H1 (cell line): ENCODE measurements at regions not wholly inside any gene's neighbourhood (a gene's known extent, or its start where the extent isn't known, plus 50 kb on each side); places are given as distances from the start of the nearest gene placed in this dataset.

ENCODE experiments used
- CTCF ChIA-PET: fragments of 300-600 bp; sonication (Branson Sonifier 250); formaldehyde crosslinking; loops from one replicate; lab custom pipeline; 2021; ENCODE audit not compliant: partially characterized antibody; lab: Charles Lee
- POLR2A ChIA-PET: fragments of 300-600 bp; sonication (Branson Sonifier 250); formaldehyde crosslinking; loops from one replicate; lab custom pipeline; 2021; ENCODE audit warnings: inconsistent platforms; ENCODE audit not compliant: partially characterized antibody; lab: Charles Lee
- DNase-seq, 2 experiments: peaks; one replicate each; pipeline versions ENCODE4 v3.0.0 to v3.0.0-alpha.2; 2010 to 2022; ENCODE audit warnings: low spot score in 2 of 2, low read depth in 1 of 2, mixed read lengths in 1 of 2
- FAIRE-seq: peaks from 2 replicates; lab custom pipeline; 2011; peaks lifted over from hg19 to GRCh38; lab: Jason Lieb, UNC
- H2AFZ ChIP-seq: 2 replicates; pipeline ENCODE4 v1.8.1; 2012; ENCODE audit warnings: low read length, inconsistent platforms
- H2AK5ac ChIP-seq: 2 replicates; pipeline ENCODE4 v1.6.1; 2013; ENCODE audit warnings: low read depth, low read length
- H2BK120ac ChIP-seq: replicated peaks from 2 replicates; pipeline ENCODE3; 2013; ENCODE audit warnings: low read depth, low read length, inconsistent platforms
- H2BK12ac ChIP-seq: 2 replicates; pipeline ENCODE4 v1.6.1; 2013; ENCODE audit warnings: low read depth, low read length
- H2BK15ac ChIP-seq: 2 replicates; pipeline ENCODE4 v1.6.1; 2013; ENCODE audit warnings: low read length
- H2BK20ac ChIP-seq: 2 replicates; pipeline ENCODE4 v1.6.1; 2013; ENCODE audit warnings: low read length
- H2BK5ac ChIP-seq: 2 replicates; pipeline ENCODE4 v1.6.1; 2013; ENCODE audit warnings: low read depth, low read length
- H3K14ac ChIP-seq: 2 replicates; pipeline ENCODE4 v1.6.1; 2013; ENCODE audit warnings: inconsistent platforms; ENCODE audit not compliant: insufficient read length
- H3K18ac ChIP-seq: 2 replicates; pipeline ENCODE4 v1.6.1; 2013; ENCODE audit warnings: low read length; ENCODE audit errors: extremely low read depth
- H3K23ac ChIP-seq: 2 replicates; pipeline ENCODE4 v1.6.1; 2013; ENCODE audit warnings: inconsistent platforms; ENCODE audit not compliant: insufficient read length
- H3K23me2 ChIP-seq: 2 replicates; pipeline ENCODE4 v1.6.1; 2013; ENCODE audit warnings: low read depth, low read length
- H3K27ac ChIP-seq: 2 replicates; pipeline ENCODE4 v1.6.1; 2011; ENCODE audit warnings: low read depth, low read length, inconsistent platforms
- H3K27me3 ChIP-seq, 4 experiments: replicated peaks in 1 of 4; 1 replicate in 1 of 4; 2 replicates in 3 of 4; pipeline versions ENCODE4 v1.6.1 to v1.8.1; 2011 to 2013; ENCODE audit warnings: low read length in 3 of 4, mild to moderate bottlenecking in 3 of 4, inconsistent platforms in 2 of 4, mixed read lengths in 2 of 4, moderate library complexity in 1 of 4; ENCODE audit not compliant: control insufficient read depth in 3 of 4, insufficient read depth in 3 of 4; ENCODE audit errors: extremely low read depth in 1 of 4
- H3K36me3 ChIP-seq, 4 experiments: 2 replicates each; pipeline versions ENCODE4 v1.6.1 to v1.8.1; 2011 to 2013; ENCODE audit warnings: mild to moderate bottlenecking in 4 of 4, low read length in 3 of 4, moderate library complexity in 2 of 4, control low read depth in 1 of 4, inconsistent platforms in 1 of 4; ENCODE audit not compliant: insufficient read depth in 4 of 4, control insufficient read depth in 2 of 4
- H3K4ac ChIP-seq: replicated peaks from 2 replicates; pipeline ENCODE3; 2013; ENCODE audit warnings: low read length, low read depth, mixed read lengths, inconsistent platforms; ENCODE audit not compliant: insufficient read length
- H3K4me1 ChIP-seq, 4 experiments: replicated peaks in 1 of 4; 1 replicate in 1 of 4; 2 replicates in 3 of 4; pipeline versions ENCODE4 v1.6.1 to v1.8.1; 2011 to 2013; ENCODE audit warnings: low read length in 3 of 4, inconsistent platforms in 2 of 4, mixed read lengths in 1 of 4; ENCODE audit not compliant: insufficient read depth in 4 of 4, control insufficient read depth in 3 of 4
- H3K4me2 ChIP-seq, 2 experiments: 2 replicates each; pipeline versions ENCODE4 v1.6.1 to v1.8.1; 2011 to 2013; ENCODE audit warnings: low read depth in 2 of 2, low read length in 2 of 2, control low read depth in 1 of 2, inconsistent platforms in 1 of 2, mild to moderate bottlenecking in 1 of 2; ENCODE audit not compliant: insufficient read depth in 1 of 2
- H3K4me3 ChIP-seq, 4 experiments: fragments of 200-600, 300-600 bp in 1 of 4; sonication (generic), shearing (Covaris generic), sonication (Bioruptor Twin) in 1 of 4; 2 replicates each; pipeline versions ENCODE4 v1.5.1 to v1.8.1; 2011 to 2016; ENCODE audit warnings: low read length in 4 of 4, low read depth in 3 of 4, control low read depth in 2 of 4, inconsistent platforms in 2 of 4, mild to moderate bottlenecking in 2 of 4, mixed read lengths in 1 of 4, moderate library complexity in 1 of 4; ENCODE audit not compliant: insufficient read depth in 2 of 4; ENCODE audit errors: extremely low read depth in 1 of 4
- H3K56ac ChIP-seq: replicated peaks from 2 replicates; pipeline ENCODE3; 2013; ENCODE audit warnings: low read depth, mild to moderate bottlenecking, mixed read lengths, low read length, inconsistent platforms; ENCODE audit not compliant: insufficient read length
- H3K79me1 ChIP-seq: 2 replicates; pipeline ENCODE4 v1.6.1; 2013; ENCODE audit warnings: low read depth, low read length, control low read depth
- H3K79me2 ChIP-seq, 2 experiments: 2 replicates each; pipeline versions ENCODE4 v1.6.1 to v1.8.1; 2012 to 2013; ENCODE audit warnings: low read length in 2 of 2, mild to moderate bottlenecking in 2 of 2, inconsistent platforms in 1 of 2; ENCODE audit not compliant: insufficient read depth in 2 of 2, control insufficient read depth in 1 of 2
- H3K9ac ChIP-seq, 4 experiments: replicated peaks in 1 of 4; 1 replicate in 1 of 4; 2 replicates in 3 of 4; pipeline versions ENCODE4 v1.6.1 to v1.8.1; 2011 to 2013; ENCODE audit warnings: low read depth in 3 of 4, low read length in 3 of 4, control low read depth in 2 of 4, mild to moderate bottlenecking in 2 of 4, moderate library complexity in 2 of 4, inconsistent platforms in 1 of 4; ENCODE audit errors: extremely low read depth in 1 of 4
- H3K9me3 ChIP-seq, 2 experiments: 2 replicates each; pipeline versions ENCODE4 v1.6.1 to v1.8.1; 2012 to 2013; ENCODE audit warnings: mild to moderate bottlenecking in 2 of 2, moderate library complexity in 2 of 2, control low read depth in 1 of 2, inconsistent platforms in 1 of 2, low read depth in 1 of 2, low read length in 1 of 2, mixed read lengths in 1 of 2; ENCODE audit not compliant: insufficient read depth in 2 of 2
- H4K20me1 ChIP-seq, 2 experiments: replicated peaks in 1 of 2; 2 replicates each; pipeline versions ENCODE3 to v1.8.1; 2011 to 2013; ENCODE audit warnings: inconsistent platforms in 2 of 2, low read length in 2 of 2, mild to moderate bottlenecking in 1 of 2; ENCODE audit not compliant: insufficient read depth in 2 of 2, control insufficient read depth in 1 of 2
- H4K5ac ChIP-seq: 2 replicates; pipeline ENCODE4 v1.6.1; 2013; ENCODE audit warnings: low read length, low read depth, mixed read lengths, inconsistent platforms; ENCODE audit not compliant: insufficient read length
- H4K8ac ChIP-seq: 2 replicates; pipeline ENCODE4 v1.8.0; 2013; ENCODE audit warnings: mild to moderate bottlenecking, moderate library complexity, low read length, inconsistent platforms; ENCODE audit not compliant: insufficient read depth; ENCODE audit errors: extremely low read depth
- H4K91ac ChIP-seq: replicated peaks from 2 replicates; pipeline ENCODE3; 2013; ENCODE audit warnings: low read length, mixed read lengths, inconsistent platforms; ENCODE audit not compliant: insufficient read length
- BCL11A ChIP-seq, 2 experiments: IDR thresholded peaks; one replicate each; pipeline ENCODE4 v1.6.1; 2011; ENCODE audit warnings: low read depth in 2 of 2, low read length in 2 of 2, mild to moderate bottlenecking in 2 of 2
- EZH2 ChIP-seq: fragments of 200-600 bp; sonication (generic); IDR thresholded peaks from 2 replicates; pipeline ENCODE4 v1.7.1; 2012; ENCODE audit warnings: low read depth, mild to moderate bottlenecking, moderate library complexity, low read length, inconsistent platforms; ENCODE audit not compliant: severe bottlenecking
- FOSL1 ChIP-seq: IDR thresholded peaks from 2 replicates; pipeline ENCODE4 v1.6.1; 2011; ENCODE audit warnings: mild to moderate bottlenecking, low read depth, low read length, moderate library complexity; ENCODE audit not compliant: insufficient read depth
- SAP30 ChIP-seq: fragments of 300-600 bp; sonication (generic); IDR thresholded peaks from 2 replicates; pipeline ENCODE4 v1.7.1; 2012; ENCODE audit warnings: low read length, moderate library complexity, mild to moderate bottlenecking, inconsistent platforms; ENCODE audit not compliant: insufficient read depth, insufficient replicate concordance
- SP1 ChIP-seq: IDR thresholded peaks from 2 replicates; pipeline ENCODE4 v1.6.1; 2011; ENCODE audit warnings: low read depth, low read length
- SRF ChIP-seq: IDR thresholded peaks from 2 replicates; pipeline ENCODE4 v1.6.1; 2011; ENCODE audit warnings: mild to moderate bottlenecking, low read depth, low read length, moderate library complexity
- TAF1 ChIP-seq: IDR thresholded peaks from 2 replicates; pipeline ENCODE4 v1.6.1; 2011; ENCODE audit warnings: mild to moderate bottlenecking, low read depth, low read length
- WGBS, 2 experiments: shearing (Covaris generic) in 1 of 2; methylation state at CpG; one replicate each; pipeline versions ENCODE4 v1.1.6 to v1.1.7; 2013 to 2015; ENCODE audit warnings: low lambda C conversion rate in 2 of 2, mixed read lengths in 2 of 2, inconsistent platforms in 1 of 2, low coverage in 1 of 2, missing lambda C conversion rate in 1 of 2; ENCODE audit not compliant: insufficient replicate concordance in 2 of 2, insufficient coverage in 1 of 2, insufficient read length in 1 of 2; ENCODE audit errors: extremely low coverage in 1 of 2, missing lambda C conversion rate in 1 of 2; 5-methylcytosine and 5-hydroxymethylcytosine counted together

DNA sequence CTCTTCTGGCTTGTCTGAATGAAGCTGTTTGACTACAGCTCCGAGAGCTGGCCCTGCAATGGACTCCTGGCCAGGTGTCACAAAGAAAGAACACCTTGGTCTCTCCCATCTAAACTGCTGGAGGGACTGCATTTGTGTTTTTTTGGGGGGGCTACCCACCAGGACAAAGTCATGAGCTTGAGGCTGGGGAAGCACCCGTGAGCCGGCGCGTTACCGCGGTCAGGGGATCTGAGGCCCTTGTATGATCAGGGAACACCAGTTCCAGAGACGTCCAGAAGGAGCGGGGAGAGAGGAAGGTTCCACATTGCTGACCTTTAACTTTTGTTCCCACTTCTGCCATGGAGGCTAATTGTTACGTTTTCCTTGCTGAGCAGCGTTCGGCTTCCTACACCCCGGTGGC lies 84.5 kb upstream of the C1orf174 start:
- Histone ChIP-seq H3K23me2 (no peaks in the 10 kb centered on the region), H4K8ac (no peak overlapping the region), H3K4me2 (no peak overlapping the region), H3K79me1 (no peaks in the 10 kb centered on the region), H2BK12ac (no peak overlapping the region), H4K91ac (no peak overlapping the region), H3K18ac (no peak overlapping the region), H2AK5ac (no peak overlapping the region), H3K56ac (no peak overlapping the region), H3K4me1 (no peaks in the 10 kb centered on the region; a peak in 1 of 7 replicates), H2BK120ac (no peak overlapping the region), H2BK20ac (no peak overlapping the region), H3K23ac (no peak overlapping the region), H4K20me1 (no peaks in the 10 kb centered on the region), H3K9ac (no peak overlapping the region), H3K14ac (no peak overlapping the region), H2BK5ac (no peak overlapping the region), H2AFZ (no peak overlapping the region), H4K5ac (no peak overlapping the region), H3K36me3 (no peaks in the 10 kb centered on the region), H3K27me3 (no peaks in the 10 kb centered on the region)
- POLR2A ChIA-PET = no interaction called here
- FAIRE-seq = no peak
- CTCF ChIA-PET = interaction anchor here (1.0 to 1.2 kb wide), 2 partner anchors 73 to 153 kb away, joined by 3 read pairs; no protein-coding TSS in a partner anchor
- no peak for DNase-seq
- TF ChIP-seq FOSL1 = no peak
- TF ChIP-seq SRF = no peak
- TF ChIP-seq SP1 = no peak
- no peak for TF ChIP-seq SAP30
- no peak for TF ChIP-seq EZH2
- no peak for TF ChIP-seq TAF1
- no peak for TF ChIP-seq BCL11A (IDR thresholded peaks at IDR 0.05; ENCODE audit: low read depth in 2 of 2, low read length in 2 of 2)
- TF ChIP-seq, all 59 proteins: peak for 0
- no peak overlapping the region for H3K4me3 ChIP-seq
- WGBS, 2 experiments = 92% methylated on average over 13 of the region's 13 CpGs; no CpG with 5 or more reads in 1 of the 2 experiments
- H3K9me3 ChIP-seq = no peaks in the 10 kb centered on the region
- no peak overlapping the region for H2BK15ac ChIP-seq
- no peak overlapping the region for H3K27ac ChIP-seq
- no peaks in the 10 kb centered on the region for H3K79me2 ChIP-seq
- H3K4ac ChIP-seq = no peak overlapping the region
